GM13976 (cell line): ENCODE measurements at regions not wholly inside any gene's neighbourhood (a gene's known extent, or its start where the extent isn't known, plus 50 kb on each side); places are given as distances from the start of the nearest gene placed in this dataset.
"Not testable (repeated sequence)": the region's sequence is repeated elsewhere in the genome, so short reads cannot be mapped to it uniquely, and the experiment has no call there.

ENCODE experiments used
- DNase-seq: peaks from one replicate; pipeline ENCODE4 v3.0.0; 2012; ENCODE audit warnings: low spot score
- in situ Hi-C: fragments of 300-500 bp; cut with MboI; formaldehyde crosslinking; loops from one replicate; pipeline ENCODE4 v1.12.0; 2022; ENCODE audit warnings: low sequenced_read_pairs, mixed read lengths, inconsistent platforms; ENCODE audit not compliant: unreplicated experiment
- TF ChIP-seq, protein P1 (sequence below): IDR thresholded peaks from 2 replicates; pipeline ENCODE4 v1.5.1; 2012; ENCODE audit warnings: borderline replicate concordance, mild to moderate bottlenecking; ENCODE audit not compliant: insufficient read depth; ENCODE audit errors: extremely low read depth, missing control alignments, control extremely low read depth

DNA sequence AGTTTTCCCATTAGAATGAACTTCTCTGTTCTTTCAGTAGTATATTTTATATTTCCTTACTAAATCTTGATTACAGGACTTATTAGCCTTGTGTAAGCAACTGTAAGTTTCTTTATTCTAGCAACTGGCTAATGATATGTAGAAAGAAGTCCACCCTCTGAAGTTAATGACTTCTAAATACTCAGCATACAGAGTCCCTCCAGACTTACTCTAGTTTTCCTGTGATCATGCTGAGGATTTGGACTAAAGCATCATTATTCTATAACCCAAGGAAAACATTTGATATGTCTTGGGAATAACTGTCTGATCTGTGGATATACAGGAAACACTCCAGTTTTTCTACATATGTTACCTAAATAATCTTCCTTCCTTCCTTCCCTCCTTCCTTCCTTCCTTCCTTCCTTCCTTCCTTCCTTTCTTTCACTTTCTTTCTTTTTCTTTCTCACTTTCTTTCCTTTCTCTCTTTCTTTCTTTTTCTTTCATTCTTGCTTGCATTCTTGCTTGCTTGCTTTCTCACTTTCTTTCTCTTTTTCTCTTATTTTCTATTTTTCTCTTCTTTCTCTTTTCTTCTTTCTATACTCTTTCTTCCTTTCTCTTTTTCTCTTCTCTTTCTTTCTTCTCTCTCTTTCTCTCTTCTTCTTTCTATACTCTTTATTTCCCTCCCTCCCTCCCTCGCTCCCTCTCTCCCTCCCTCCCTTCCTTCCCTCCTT lies 297.6 kb upstream of the MTPN start:
- TF ChIP-seq, protein P1, sequence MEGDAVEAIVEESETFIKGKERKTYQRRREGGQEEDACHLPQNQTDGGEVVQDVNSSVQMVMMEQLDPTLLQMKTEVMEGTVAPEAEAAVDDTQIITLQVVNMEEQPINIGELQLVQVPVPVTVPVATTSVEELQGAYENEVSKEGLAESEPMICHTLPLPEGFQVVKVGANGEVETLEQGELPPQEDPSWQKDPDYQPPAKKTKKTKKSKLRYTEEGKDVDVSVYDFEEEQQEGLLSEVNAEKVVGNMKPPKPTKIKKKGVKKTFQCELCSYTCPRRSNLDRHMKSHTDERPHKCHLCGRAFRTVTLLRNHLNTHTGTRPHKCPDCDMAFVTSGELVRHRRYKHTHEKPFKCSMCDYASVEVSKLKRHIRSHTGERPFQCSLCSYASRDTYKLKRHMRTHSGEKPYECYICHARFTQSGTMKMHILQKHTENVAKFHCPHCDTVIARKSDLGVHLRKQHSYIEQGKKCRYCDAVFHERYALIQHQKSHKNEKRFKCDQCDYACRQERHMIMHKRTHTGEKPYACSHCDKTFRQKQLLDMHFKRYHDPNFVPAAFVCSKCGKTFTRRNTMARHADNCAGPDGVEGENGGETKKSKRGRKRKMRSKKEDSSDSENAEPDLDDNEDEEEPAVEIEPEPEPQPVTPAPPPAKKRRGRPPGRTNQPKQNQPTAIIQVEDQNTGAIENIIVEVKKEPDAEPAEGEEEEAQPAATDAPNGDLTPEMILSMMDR = no peak
- no peak for DNase-seq
- in situ Hi-C loops = no loop called here

DNA sequence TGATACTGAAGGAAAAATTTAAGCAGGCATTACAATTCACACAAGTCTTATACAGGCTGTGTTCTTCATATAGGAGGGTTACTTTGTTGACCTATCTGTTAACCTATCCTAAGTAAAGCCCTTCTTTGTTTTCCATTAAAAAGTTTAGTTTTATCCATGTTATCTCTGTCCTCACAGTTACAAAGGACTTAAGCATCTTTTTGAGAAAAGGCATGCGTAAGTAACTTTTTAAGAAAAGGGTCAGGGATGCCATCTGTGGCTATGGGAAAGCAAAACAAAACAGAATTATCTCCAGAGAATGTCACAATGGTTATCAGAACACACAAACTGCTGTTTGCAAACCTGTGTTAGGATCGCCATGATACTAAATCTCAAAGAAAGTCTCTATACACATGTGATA lies 295.8 kb upstream of the MTPN start:
- in situ Hi-C loops = no loop called here
- DNase-seq = no peak
- TF ChIP-seq, protein P1 = no peak

DNA sequence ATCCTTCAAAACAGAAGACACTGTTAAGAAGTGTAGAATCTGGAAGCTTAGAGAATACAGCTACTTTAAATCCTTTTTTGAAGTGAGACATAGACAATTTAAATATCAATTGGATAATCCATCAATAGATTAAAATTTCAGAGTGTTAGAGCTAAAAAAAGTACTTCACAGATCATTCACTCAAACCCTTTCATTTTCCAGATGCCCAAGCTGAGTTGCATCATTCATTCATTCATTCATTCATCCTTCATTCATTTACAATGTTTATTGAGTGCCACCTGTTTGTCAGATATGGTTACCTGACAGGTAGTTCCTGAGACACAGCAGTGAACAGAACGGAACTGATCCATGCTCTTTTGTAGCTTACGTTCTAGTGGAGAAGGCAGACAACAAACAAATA lies 290.7 kb upstream of the MTPN start:
- in situ Hi-C loops = no loop called here
- TF ChIP-seq, protein P1 = no peak
- no peak for DNase-seq

DNA sequence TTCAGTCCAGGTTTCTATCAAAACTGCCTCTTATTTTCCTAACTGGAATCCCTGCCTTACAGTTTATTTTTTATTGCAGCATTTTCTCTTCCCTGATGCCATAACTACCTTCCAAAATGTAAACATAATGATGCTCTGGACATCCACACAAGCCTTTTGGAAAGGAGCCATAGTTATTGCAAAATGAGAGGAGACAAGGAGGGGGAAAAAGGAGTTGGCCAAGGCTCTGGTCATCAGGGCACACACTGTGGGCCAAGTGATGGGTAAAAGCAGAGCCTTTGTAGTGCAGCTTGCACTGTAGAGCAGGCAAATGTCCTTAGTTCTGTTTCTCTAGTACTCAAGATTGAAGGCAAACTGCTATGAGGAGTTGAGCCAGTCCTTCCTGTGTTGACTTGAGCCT lies 289.3 kb upstream of the MTPN start:
- DNase-seq = no peak
- in situ Hi-C loops = no loop called here
- TF ChIP-seq, protein P1 = no peak

DNA sequence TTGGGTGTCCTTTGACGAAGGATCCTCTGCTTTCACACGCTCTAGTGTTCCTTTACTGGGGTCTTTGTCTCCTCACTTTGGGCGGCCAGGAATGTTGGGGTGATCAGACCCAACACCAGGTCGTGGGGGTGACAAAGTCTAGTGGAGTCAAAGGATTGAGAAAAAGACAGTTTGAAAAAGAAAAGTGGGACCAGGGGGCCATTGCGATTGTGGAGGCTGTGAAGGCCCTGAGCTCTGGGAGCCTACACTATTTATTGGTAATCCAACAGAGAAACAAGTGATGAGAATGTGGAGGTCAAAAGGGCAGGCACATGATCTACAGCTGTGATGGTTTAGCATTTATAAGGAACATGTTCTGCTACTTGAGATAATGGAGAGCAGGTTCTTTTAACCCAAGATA lies 287.1 kb upstream of the MTPN start:
- in situ Hi-C loops, DNase-seq: not testable (repeated sequence)

DNA sequence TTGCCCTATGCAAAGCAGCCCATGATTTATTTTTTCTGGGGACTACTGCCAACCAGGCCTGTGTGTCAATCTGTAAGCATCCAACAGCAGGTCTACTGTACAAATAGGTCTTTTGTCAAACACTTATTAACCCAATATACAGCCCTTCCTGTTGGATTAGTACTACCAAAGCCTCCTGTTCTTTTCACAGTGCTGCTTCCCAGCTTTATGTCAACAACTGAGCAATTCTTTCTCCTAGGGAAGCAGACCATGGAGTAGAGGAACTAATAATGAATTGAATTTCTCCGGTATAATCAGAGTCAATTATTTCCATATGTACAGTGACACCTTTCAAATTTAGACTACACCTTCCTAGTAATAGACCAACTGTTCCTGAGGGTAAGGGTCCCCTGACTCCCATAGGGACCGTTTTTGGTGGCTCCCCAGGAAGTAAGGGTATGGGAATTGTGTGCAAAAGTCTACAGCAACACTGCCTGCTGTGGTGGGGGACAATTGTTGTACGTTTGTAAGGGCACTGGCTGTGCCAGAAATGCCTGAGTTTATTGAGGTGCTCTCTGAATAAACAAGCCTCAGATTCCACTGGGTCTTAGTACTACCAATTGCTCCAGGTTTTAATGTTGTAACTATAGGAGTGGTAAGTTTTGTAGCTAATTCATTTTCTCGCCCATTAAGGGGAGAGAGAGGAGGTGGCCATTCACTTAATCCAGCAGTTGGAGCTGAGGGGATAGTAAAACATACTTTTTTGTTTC lies 286.1 kb upstream of the MTPN start:
- DNase-seq, in situ Hi-C loops: not testable (repeated sequence)

DNA sequence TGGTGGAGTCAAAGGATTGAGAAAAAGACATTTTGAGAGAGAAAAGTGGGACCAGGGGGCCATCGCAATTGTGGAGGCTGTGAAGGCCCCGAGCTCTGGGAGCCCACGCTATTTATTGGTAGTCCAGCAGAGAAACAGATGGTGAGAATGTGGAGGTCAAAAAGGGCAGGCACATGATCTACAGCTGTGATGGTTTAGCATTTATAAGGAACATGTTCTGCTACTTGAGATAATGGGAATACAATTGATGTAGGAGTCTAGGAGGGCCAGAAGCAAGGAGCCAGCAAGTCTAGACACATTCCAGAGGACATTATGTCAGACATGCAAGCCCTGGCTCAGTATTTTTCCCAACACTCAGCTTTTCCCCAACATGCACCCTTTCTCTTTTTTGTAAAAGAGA lies 283.4 kb upstream of the MTPN start:
- in situ Hi-C loops, DNase-seq: not testable (repeated sequence)

DNA sequence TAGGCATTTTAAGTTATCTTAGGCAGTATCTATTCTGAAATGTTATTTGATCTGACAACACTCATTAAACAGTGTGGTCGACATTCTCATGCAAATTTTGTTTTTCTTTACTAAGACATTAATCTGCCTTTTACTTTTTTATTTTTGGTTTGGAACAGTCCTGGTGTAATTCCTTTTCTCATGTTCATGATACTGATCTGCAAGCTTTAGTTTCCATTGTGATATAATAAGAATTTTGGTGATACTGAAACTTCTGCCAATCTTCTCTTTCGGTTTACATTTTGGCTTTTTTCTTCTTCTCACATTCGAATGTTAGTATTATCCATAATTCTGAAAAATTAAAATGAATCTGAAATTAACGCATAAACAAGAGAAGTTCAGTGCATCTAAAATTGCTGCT lies 281.9 kb upstream of the MTPN start:
- no peak for DNase-seq
- TF ChIP-seq, protein P1 = no peak
- in situ Hi-C loops = no loop called here
